T-helper 2 cell (primary cell): ENCODE measurements at regions not wholly inside any gene's neighbourhood (a gene's known extent, or its start where the extent isn't known, plus 50 kb on each side); places are given as distances from the start of the nearest gene placed in this dataset.
"Not testable (repeated sequence)": the region's sequence is repeated elsewhere in the genome, so short reads cannot be mapped to it uniquely, and the experiment has no call there.

Source experiments
- DNase-seq, 5 experiments: peaks; one replicate each; pipeline versions ENCODE4 v3.0.0 to v3.0.0-alpha.2; 2012 to 2022

GRCh38 chr5:89330140-89330539 lies 447.2 kb upstream of the MEF2C start:
- no peak for DNase-seq

DNA sequence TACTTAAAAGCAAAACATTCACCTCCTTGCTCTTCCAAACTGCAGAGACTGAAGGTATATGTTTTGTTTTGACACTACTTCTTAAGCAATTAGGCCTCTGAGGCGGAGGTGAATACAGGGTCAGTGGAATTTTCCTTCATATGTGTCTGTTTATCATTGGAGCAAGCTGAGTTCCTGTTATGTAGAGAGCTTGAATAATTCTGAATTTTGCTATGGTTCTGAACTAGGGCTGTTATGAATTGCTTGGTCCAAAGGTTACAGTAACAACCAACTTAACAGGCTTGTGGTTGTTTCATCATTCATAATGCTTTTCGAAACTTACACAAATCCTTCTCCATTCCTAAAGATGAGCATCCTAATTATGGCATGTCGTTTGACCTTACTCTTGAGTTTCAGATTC lies 444.6 kb upstream of the MEF2C start:
- no peak for DNase-seq

DNA sequence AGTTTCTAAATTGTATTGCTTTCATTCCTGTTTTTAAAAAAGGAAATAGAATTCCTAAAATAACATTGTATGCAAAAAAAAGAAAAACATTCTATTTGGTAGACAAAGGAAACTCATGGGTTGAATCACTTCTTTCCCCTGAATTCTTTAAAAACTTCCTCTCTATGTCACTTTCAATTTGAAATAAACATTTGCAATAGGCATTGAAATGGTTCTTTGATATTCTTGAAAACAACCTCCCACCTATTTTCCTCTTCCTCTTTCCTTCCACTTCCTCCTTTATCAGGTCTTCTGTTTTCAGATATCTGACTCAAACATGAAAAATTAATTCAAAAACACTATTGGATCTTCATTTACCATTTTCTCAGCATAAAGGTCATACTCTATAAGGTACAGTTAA lies 442.0 kb upstream of the MEF2C start:
- DNase-seq: no peak

DNA sequence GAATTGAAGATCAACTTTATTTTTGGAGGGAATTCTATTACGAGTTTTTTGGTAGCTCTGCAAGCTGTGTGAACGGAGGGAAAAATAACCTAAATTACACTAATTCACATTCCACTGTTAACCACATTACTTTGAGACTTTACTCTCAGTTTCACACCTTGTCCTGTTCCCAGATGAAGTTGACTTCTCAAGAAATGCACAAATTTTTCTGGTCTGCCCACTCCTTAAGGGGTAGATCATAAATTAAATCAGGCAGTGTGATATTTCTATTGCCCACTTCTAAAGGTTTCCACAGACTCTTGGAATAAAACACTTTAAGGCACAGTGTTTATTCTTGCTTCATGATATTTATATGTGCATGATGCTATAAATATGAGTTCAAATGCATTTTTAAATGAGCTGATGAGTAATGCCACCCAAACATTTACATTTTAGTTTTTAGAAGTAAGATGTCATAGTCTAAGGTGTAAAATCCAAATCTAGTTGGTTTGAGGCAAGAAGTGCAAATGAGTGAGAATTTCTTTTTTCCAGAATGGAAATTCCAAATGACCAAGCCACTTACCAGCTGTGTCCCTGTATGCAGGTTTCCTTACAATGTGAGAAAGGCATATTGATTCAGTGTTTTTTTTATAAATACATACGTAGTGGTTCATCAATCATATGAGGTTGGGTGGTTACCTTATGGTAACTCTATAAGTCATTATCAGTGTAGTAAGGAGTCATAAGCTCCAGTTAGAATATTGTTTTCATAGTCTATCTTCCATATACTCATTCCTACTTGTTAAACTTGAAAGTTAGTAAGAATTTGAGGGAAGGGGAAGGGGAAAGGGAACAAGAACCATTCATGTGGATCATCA lies 437.7 kb upstream of the MEF2C start:
- DNase-seq: no peak

- DNase-seq: not testable (repeated sequence)
Observed at GRCh38 chr5:89317838-89318237, 434.9 kb upstream of the MEF2C start.

DNA sequence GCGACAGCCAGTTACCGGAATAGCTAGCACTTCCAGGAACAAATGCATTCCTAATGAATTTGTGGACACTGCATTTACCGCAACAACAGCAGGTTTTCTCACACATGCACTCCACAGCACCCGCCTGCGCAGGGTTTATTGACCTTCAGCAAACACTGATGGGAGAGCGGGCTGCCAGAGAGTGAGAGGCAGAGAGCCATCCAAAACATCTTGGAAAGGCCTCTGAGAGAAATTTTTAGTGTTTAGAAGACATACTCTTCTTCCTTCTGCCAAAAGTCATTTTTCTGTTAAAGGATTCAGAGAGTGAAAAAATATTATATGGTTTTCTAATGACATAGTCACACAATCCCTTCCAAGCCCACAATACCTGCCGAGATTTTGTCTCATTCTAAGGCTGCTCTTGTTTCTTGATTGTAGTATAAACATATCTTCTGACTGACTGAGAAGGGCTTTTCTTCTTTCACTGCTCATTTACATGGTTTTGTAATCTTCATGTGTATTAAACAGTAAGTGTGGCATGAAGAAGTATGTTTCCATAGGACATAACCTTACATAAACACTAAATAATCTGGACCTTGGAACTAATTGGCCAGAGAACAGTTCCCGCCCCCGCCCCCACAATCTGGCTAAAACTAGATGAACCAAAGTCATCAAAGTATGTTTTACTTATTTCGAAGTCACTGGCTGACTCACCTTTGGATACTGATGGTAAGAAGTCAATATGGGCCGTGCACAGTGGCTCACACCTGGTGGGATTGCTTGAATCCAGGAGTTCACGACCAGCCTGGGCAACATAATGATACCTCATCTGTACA lies 432.5 kb upstream of the MEF2C start:
- DNase-seq: no peak

- peak in 1 of 5 experiments; percentile 71 for DNase-seq
Observed at GRCh38 chr5:89313804-89314588, 431.0 kb upstream of the MEF2C start.

- no peak for DNase-seq
Observed at GRCh38 chr5:89313044-89313443, 430.1 kb upstream of the MEF2C start.

DNA sequence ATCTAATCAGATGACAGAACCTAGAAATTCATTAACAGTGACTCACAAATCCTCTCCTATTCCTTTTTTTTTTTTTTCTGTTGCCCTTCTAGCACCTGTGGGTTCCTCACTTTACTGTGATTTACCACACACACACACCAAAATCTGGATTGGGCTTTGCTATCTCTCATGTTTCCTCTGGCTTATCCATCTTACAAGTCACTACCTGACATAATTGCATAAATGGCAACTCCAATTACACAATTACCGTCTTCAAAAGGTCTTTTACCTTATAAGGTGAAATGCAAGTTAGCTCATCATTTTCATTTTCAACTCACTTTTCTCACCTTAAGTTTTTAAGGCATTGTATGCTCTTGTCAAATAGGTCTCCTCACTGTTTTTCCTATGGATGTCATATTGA lies 426.3 kb upstream of the MEF2C start:
- DNase-seq: no peak

GRCh38 chr5:89308606-89309040 lies 425.6 kb upstream of the MEF2C start:
- DNase-seq: no peak

- DNase-seq: no peak
Observed at GRCh38 chr5:89307972-89308371, 425.0 kb upstream of the MEF2C start.

DNA sequence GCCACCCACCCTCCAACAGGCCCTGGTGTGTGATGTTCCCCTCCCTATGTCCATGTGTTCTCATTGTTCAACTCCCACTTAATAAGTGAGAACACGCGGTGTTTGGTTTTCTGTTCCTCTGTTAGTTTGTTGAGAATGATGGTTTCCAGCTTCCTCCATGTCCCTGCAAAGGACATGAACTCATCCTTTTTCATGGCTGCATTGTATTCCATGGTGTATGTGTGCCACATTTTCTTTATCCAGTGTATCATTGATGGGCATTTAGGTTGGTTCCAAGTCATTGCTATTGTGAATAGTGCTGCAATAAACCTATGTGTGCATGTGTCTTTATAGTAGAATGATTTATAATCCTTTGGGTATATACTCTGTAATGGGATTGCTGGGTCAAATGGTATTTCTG lies 424.2 kb upstream of the MEF2C start:
- not testable (repeated sequence) for DNase-seq

GRCh38 chr5:89303033-89303480 lies 420.1 kb upstream of the MEF2C start:
- no peak for DNase-seq

GRCh38 chr5:89302102-89302891 lies 419.3 kb upstream of the MEF2C start:
- DNase-seq: no peak

- DNase-seq: no peak
Observed at GRCh38 chr5:89301321-89302025, 418.5 kb upstream of the MEF2C start.

DNA sequence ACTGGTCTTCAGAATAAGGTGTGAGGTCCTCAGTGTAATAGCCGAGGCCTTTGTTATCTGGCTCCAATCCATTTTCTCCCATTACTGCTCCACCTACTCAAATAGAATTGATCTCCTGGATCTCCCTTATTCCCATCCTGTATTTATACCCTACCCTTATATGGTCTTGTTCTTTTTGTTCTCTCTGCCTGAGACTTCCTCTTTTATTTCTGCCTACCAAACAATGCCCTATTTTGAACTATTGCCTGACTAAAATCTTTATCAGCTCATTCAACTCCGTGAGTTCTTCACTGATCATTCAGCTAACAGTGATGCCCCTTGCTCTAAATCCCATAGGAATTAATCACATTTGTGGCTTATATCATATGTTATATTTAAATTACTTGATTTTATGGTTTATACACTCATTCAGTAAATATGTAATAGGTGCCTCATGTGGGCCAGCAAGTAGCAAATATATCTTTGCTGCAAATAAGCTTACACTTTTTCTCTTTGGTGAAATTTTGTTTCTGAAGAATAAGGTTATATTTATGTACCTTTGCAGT lies 417.5 kb upstream of the MEF2C start:
- DNase-seq: no peak

DNA sequence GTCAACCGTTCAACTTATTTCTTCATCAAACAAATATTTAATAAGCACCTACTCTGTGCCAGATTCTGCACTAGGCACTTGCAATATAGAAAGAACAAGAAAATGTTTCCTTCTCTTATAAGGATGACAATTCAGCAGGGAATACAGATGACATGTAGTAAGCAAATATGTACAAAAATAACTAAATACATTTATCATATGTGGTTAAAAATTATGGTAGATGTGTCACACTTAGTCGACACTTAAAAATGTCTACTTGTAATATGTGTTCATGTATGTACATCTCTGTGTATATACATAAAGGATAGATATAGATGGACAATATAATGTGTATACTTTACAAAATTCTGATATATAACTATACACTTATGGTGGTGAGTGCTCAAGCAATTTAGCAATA lies 417.0 kb upstream of the MEF2C start:
- no peak for DNase-seq

DNA sequence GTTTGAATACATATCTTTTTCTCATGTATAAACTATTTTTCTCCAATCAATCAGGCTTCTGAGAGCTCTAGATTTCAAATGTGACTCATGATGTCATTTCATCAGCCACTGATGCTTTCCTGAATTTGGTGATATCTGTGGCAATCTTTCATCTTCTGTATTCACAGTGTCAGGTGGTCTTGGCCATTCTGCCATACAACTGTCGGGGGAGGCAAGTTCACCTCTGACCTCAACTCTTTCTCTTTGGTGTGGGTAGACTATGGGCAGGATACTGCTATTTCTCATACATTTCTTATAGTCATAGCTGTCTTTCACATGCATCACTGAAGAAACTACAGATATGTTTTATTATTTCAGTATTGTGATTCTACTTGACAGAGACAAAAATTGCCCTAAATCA lies 414.1 kb upstream of the MEF2C start:
- DNase-seq: peak in 1 of 5 experiments; percentile 15

DNA sequence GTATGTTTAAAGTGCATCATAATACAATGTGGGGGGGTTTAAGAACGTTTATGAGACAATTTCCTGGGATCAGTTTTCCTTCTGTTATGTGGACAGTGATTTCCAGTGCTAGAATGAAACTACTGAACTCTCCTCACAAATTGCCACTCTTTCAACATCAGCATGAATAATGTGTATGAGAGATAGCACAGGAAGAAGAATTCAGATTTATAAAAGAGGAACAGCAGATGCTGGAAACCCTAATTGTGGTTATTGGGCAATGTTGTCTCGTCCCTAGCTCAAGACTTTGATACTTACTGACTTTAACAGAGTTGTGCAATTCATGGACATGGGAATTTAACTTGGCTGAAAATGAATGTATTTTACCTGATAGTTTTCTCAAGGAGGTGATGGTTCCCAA lies 410.8 kb upstream of the MEF2C start:
- no peak for DNase-seq

DNA sequence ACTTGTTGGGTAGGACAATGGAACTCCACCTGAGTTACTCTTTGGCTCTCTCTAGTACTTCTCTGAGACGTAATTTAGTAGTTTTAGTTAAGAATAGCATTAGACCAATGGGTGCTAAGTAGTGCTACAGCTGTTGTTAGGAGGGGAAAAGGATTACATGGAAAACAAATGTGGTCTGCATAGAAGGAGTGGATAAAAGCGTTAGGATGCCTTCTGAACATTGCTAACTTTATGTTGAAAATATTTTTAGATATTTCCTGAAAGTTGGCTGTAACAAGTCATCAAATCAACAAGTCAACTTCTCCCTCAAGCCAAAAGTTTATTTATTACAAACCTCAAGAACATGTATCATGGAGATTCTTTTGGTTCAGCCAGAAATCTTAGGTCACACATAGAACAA lies 409.5 kb upstream of the MEF2C start:
- DNase-seq: no peak

DNA sequence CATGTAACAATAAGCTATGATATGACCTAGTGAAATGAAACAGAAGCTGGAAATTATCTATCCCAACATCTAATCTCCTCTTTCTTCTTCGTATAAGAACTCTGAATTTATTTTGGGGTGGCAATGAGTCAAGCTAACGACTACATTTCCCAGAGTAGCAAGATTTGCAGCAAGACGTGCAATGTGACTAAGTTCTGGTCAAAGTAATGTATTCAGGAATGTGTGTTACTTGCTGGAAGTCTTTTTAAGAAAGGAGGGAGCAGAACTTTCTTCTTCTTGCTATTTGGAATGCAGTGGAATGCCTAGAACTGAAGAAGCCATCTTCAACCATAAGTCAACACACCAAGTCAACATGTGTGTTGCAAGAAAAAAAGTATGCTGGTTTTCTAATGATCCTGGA lies 406.6 kb upstream of the MEF2C start:
- DNase-seq: no peak
